ENCODE measurements at regions not wholly inside any gene's neighbourhood (a gene's known extent, or its start where the extent isn't known, plus 50 kb on each side); places are given as distances from the start of the nearest gene placed in this dataset.

DNA sequence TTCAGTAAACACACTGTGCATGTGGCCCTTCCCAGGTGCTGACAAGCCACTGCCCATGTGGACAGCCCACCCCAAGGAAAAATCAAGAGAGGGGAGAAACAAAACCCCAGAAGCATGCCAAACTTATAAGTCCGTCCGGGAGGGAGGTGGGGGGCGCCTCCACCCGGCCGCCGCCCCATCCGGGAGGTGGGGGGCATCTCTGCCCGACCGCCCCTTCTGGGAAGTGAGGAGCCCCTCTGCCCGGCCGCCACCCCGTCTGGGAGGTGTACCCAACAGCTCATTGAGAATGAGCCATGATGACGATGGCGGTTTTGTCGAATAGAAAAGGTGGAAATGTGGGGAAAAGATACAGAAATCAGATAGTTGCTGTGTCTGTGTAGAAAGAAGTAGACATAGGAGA, 53.8 kb upstream of the C2CD4B start:
- H2AFZ ChIP-seq (ENCODE audit: low read depth, low read length): no peak overlapping the region
- no peaks in the 10 kb centered on the region for H3K9me2 ChIP-seq (ENCODE audit: insufficient read depth, low read length)
- no peaks in the 10 kb centered on the region for H3K36me3 ChIP-seq (ENCODE audit: insufficient read depth, low read length)
- no peak overlapping the region for H3K27ac ChIP-seq (ENCODE audit: low read length)
- no peak overlapping the region for H3K4me2 ChIP-seq (ENCODE audit: low read length)
- no peak overlapping the region for H3K9ac ChIP-seq (ENCODE audit: low read length)
- H3K27me3 ChIP-seq (ENCODE audit: insufficient read depth, low read depth, low read length): no peaks in the 10 kb centered on the region
- no peaks in the 10 kb centered on the region for H3K9me3 ChIP-seq (ENCODE audit: low read length)
- no peaks in the 10 kb centered on the region for H3F3A ChIP-seq (ENCODE audit: insufficient read depth, low read length, poor library complexity, severe bottlenecking)
- H4K20me1 ChIP-seq (ENCODE audit: insufficient read depth): no peaks in the 10 kb centered on the region
- no peak overlapping the region for H3K4me3 ChIP-seq (ENCODE audit: low read length)
- TF ChIP-seq TAF1 (IDR thresholded peaks at IDR 0.05; ENCODE audit: low read depth) (no peak), MXI1 (conservative IDR thresholded peaks at IDR 0.05; ENCODE audit: poor library complexity, severe bottlenecking) (no peak), EZH2 (IDR thresholded peaks at IDR 0.05; ENCODE audit: borderline replicate concordance, insufficient read depth, low read length, poor library complexity, severe bottlenecking) (no peak), REST (IDR thresholded peaks at IDR 0.05; ENCODE audit: borderline replicate concordance) (no peak), EP300 (conservative IDR thresholded peaks at IDR 0.05; ENCODE audit: poor library complexity, severe bottlenecking) (no peak), RAD21 (conservative IDR thresholded peaks at IDR 0.05) (no peak), POLR2AphosphoS5 (IDR thresholded peaks at IDR 0.05) (no peak), SMC3 (conservative IDR thresholded peaks at IDR 0.05; ENCODE audit: poor library complexity) (no peak)
- TF ChIP-seq, protein P1, sequence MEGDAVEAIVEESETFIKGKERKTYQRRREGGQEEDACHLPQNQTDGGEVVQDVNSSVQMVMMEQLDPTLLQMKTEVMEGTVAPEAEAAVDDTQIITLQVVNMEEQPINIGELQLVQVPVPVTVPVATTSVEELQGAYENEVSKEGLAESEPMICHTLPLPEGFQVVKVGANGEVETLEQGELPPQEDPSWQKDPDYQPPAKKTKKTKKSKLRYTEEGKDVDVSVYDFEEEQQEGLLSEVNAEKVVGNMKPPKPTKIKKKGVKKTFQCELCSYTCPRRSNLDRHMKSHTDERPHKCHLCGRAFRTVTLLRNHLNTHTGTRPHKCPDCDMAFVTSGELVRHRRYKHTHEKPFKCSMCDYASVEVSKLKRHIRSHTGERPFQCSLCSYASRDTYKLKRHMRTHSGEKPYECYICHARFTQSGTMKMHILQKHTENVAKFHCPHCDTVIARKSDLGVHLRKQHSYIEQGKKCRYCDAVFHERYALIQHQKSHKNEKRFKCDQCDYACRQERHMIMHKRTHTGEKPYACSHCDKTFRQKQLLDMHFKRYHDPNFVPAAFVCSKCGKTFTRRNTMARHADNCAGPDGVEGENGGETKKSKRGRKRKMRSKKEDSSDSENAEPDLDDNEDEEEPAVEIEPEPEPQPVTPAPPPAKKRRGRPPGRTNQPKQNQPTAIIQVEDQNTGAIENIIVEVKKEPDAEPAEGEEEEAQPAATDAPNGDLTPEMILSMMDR (IDR thresholded peaks at IDR 0.05; ENCODE audit: poor library complexity, severe bottlenecking): no peak
- no peaks in the 10 kb centered on the region for H3K79me2 ChIP-seq (replicated peaks; ENCODE audit: insufficient read depth, low read length)

DNA sequence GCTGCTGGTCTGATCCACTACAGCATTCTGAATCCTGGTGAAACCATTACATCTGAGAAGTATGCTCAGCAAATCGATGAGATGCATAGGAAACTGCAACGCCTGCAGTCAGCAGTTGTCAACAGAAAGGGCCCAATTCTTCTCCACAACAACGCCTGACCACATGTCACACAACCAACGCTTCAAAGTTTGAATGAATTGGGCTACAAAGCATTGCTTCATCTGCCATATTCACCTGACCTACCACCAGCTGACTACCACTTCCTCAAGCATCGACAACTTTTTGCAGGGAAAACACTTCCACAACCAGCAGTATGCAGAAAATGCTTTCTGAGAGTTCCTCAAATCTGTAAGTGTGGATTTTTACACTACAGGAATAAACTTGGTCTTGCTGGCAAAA, 54.7 kb upstream of the C2CD4B start:
- Histone ChIP-seq H3K79me2 (replicated peaks; ENCODE audit: insufficient read depth, low read length) (no peaks in the 10 kb centered on the region), H3F3A (ENCODE audit: insufficient read depth, low read length, poor library complexity, severe bottlenecking) (no peaks in the 10 kb centered on the region)

More for the DNA sequence above, 54.7 kb upstream of the C2CD4B start:
- no peak overlapping the region for H3K4me3 ChIP-seq (ENCODE audit: low read length)
- no peaks in the 10 kb centered on the region for H3K27me3 ChIP-seq (ENCODE audit: insufficient read depth, low read depth, low read length)
- no peak overlapping the region for H3K4me2 ChIP-seq (ENCODE audit: low read length)
- no peak overlapping the region for H3K9ac ChIP-seq (ENCODE audit: low read length)
- H4K20me1 ChIP-seq (ENCODE audit: insufficient read depth): no peaks in the 10 kb centered on the region
- no peaks in the 10 kb centered on the region for H3K9me3 ChIP-seq (ENCODE audit: low read length)
- no peak for TF ChIP-seq EP300 (conservative IDR thresholded peaks at IDR 0.05; ENCODE audit: poor library complexity, severe bottlenecking)
- TF ChIP-seq POLR2AphosphoS5 (IDR thresholded peaks at IDR 0.05): no peak
- TF ChIP-seq MXI1 (conservative IDR thresholded peaks at IDR 0.05; ENCODE audit: poor library complexity, severe bottlenecking): no peak
- no peak for TF ChIP-seq RAD21 (conservative IDR thresholded peaks at IDR 0.05)
- H3K36me3 ChIP-seq (ENCODE audit: insufficient read depth, low read length): no peaks in the 10 kb centered on the region
- no peak overlapping the region for H3K27ac ChIP-seq (ENCODE audit: low read length)
- no peaks in the 10 kb centered on the region for H3K9me2 ChIP-seq (ENCODE audit: insufficient read depth, low read length)
- H2AFZ ChIP-seq (ENCODE audit: low read depth, low read length): no peak overlapping the region
